ENCODE measurements at regions not wholly inside any gene's neighbourhood (a gene's known extent, or its start where the extent isn't known, plus 50 kb on each side); places are given as distances from the start of the nearest gene placed in this dataset.

DNA sequence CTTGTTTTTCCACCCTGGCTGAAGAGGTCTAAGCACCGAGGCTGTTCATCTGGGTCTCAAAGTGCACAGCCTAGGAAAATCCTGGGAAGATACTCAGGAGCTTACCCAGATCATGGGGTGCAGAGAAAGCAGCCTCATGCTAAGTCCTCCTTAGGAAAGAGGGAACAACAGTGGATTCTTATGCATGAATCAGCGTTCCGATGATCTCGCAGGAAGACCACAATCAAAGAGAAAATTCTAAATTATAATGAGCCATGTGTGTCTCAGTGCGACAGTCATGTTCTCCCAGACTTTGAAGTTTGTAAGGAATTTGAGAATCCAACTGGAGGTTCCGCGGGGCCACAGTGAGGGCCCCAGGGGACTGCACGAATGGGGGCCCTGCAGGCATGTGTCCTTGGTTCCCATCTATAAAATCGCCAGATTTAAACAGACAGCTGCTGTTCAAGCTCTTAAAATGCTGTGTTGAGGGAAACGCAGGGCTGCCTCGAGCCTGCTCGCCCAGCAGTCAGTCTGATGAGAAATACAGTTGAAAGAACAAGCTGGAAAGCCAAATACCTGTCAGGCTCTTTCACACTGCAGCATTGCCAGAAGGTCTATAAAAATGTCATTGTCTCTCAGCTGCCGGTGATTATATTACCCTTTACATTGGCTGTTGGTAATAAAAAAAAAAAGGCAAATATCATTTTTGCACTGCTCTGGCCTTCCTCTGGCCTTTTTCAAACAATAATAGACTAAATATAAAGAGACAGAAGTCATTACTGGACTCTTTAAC, 152.1 kb downstream of the PMP22 start:
- H3K27me3 ChIP-seq (ENCODE audit: control insufficient read depth in 2 of 2, insufficient read depth in 2 of 2, low read length in 2 of 2) = no peaks in the 10 kb centered on the region
- intact Hi-C loops (cut with micrococcal nuclease) = no loop called here
- H3K4me2 ChIP-seq (replicated peaks; ENCODE audit: extremely low read depth, low read length, poor library complexity, severe bottlenecking) = no peak overlapping the region
- no peak overlapping the region for H3K9ac ChIP-seq (ENCODE audit: insufficient read depth, low read length, poor library complexity, severe bottlenecking)
- no peak overlapping the region for H3K4me3 Mint-ChIP-seq
- H3K27me3 Mint-ChIP-seq (ENCODE audit: low read depth in 3 of 3) = peaks cover 0 to 4% (median 0%) of the 10 kb centered on the region in 3 donors
- H3K4me1 Mint-ChIP-seq = peaks cover 8% of the 10 kb centered on the region
- no peaks in the 10 kb centered on the region for H3K36me3 ChIP-seq (replicated peaks in 1 of 2; ENCODE audit: control insufficient read depth in 1 of 2, insufficient read depth in 2 of 2, low read length in 2 of 2)
- H3K4me3 ChIP-seq (replicated peaks in 1 of 3; ENCODE audit: low read depth in 2 of 3, low read length in 3 of 3) = no peak overlapping the region
- no peaks in the 10 kb centered on the region for H3K79me2 ChIP-seq (ENCODE audit: insufficient read depth, low read length)
- no peak overlapping the region for H3K27ac ChIP-seq (ENCODE audit: low read depth in 1 of 2, low read length in 2 of 2)
- peaks cover 8 to 20% of the 10 kb centered on the region in 2 donors for H3K9me3 ChIP-seq (replicated peaks in 1 of 2; ENCODE audit: control insufficient read depth in 1 of 2, insufficient read depth in 1 of 2, low read length in 2 of 2)
- no peak overlapping the region for H2AFZ ChIP-seq (ENCODE audit: insufficient read depth, low read depth, low read length, poor library complexity, severe bottlenecking)
- H3K27ac Mint-ChIP-seq = no peak overlapping the region
- 95% methylated on average over 9 of the region's 13 CpGs for WGBS (ENCODE audit: insufficient coverage)
- peaks cover 0 to 7% of the 10 kb centered on the region in 2 donors for H3K4me1 ChIP-seq (ENCODE audit: control insufficient read depth in 1 of 2, insufficient read depth in 2 of 2, low read length in 2 of 2)
- H4K20me1 ChIP-seq (ENCODE audit: insufficient read depth, low read length) = no peaks in the 10 kb centered on the region
- DNase-seq = no peak
- TF ChIP-seq, protein P1, sequence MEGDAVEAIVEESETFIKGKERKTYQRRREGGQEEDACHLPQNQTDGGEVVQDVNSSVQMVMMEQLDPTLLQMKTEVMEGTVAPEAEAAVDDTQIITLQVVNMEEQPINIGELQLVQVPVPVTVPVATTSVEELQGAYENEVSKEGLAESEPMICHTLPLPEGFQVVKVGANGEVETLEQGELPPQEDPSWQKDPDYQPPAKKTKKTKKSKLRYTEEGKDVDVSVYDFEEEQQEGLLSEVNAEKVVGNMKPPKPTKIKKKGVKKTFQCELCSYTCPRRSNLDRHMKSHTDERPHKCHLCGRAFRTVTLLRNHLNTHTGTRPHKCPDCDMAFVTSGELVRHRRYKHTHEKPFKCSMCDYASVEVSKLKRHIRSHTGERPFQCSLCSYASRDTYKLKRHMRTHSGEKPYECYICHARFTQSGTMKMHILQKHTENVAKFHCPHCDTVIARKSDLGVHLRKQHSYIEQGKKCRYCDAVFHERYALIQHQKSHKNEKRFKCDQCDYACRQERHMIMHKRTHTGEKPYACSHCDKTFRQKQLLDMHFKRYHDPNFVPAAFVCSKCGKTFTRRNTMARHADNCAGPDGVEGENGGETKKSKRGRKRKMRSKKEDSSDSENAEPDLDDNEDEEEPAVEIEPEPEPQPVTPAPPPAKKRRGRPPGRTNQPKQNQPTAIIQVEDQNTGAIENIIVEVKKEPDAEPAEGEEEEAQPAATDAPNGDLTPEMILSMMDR (IDR thresholded peaks at IDR 0.05) = no peak
- H3K36me3 Mint-ChIP-seq = no peaks in the 10 kb centered on the region
- peaks cover 7 to 31% (median 17%) of the 10 kb centered on the region in 7 donors for H3K9me3 Mint-ChIP-seq

DNA sequence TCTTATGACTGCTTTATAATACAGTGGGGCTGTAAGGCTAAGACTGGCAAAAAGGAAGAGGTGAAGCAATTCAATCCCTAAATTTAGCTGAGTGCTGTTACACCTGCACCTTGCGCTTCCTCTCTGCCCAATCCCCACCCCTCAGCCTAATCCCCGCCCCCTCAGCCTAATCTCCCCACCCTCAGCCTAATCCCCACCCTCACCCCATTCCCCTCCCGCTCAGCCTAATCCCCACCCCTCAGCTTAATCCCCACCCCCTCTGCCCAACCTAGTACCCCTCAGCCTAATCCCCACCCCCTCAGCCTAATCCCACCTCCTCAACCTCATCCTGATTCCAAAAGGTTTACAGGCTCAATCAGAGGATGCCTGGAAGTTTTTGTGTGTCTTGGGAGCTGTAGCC, 155.5 kb downstream of the PMP22 start:
- no peak overlapping the region for H3K27ac Mint-ChIP-seq

More for the DNA sequence above, 155.5 kb downstream of the PMP22 start:
- no peak overlapping the region for H3K4me3 ChIP-seq (replicated peaks in 1 of 3; ENCODE audit: low read depth in 2 of 3, low read length in 3 of 3)
- H3K4me1 ChIP-seq (ENCODE audit: control insufficient read depth in 1 of 2, insufficient read depth in 2 of 2, low read length in 2 of 2) = peaks cover 0 to 7% of the 10 kb centered on the region in 2 donors
- no peaks in the 10 kb centered on the region for H4K20me1 ChIP-seq (ENCODE audit: insufficient read depth, low read length)
- TF ChIP-seq, protein P1 (IDR thresholded peaks at IDR 0.05) = no peak
- Mint-ChIP-seq H3K9me3 (peaks cover 0 to 9% (median 3%) of the 10 kb centered on the region in 7 donors), H3K4me1 (peaks cover 8% of the 10 kb centered on the region), H3K4me3 (no peak overlapping the region), H3K36me3 (no peaks in the 10 kb centered on the region), H3K27me3 (ENCODE audit: low read depth in 3 of 3) (peaks cover 0 to 4% (median 1%) of the 10 kb centered on the region in 3 donors)
- no peak overlapping the region for H3K4me2 ChIP-seq (replicated peaks; ENCODE audit: extremely low read depth, low read length, poor library complexity, severe bottlenecking)
- H3K9ac ChIP-seq (ENCODE audit: insufficient read depth, low read length, poor library complexity, severe bottlenecking) = no peak overlapping the region
- DNase-seq = no peak
- no peak overlapping the region for H3K27ac ChIP-seq (ENCODE audit: low read depth in 1 of 2, low read length in 2 of 2)
- no peaks in the 10 kb centered on the region for H3K36me3 ChIP-seq (replicated peaks in 1 of 2; ENCODE audit: control insufficient read depth in 1 of 2, insufficient read depth in 2 of 2, low read length in 2 of 2)
- intact Hi-C loops (cut with micrococcal nuclease) = no loop called here
- no peaks in the 10 kb centered on the region for H3K27me3 ChIP-seq (ENCODE audit: control insufficient read depth in 2 of 2, insufficient read depth in 2 of 2, low read length in 2 of 2)
- H2AFZ ChIP-seq (ENCODE audit: insufficient read depth, low read depth, low read length, poor library complexity, severe bottlenecking) = no peak overlapping the region
- no peaks in the 10 kb centered on the region for H3K9me3 ChIP-seq (replicated peaks in 1 of 2; ENCODE audit: control insufficient read depth in 1 of 2, insufficient read depth in 1 of 2, low read length in 2 of 2)
- H3K79me2 ChIP-seq (ENCODE audit: insufficient read depth, low read length) = no peaks in the 10 kb centered on the region
- no CpG with 5 or more reads among the region's 3 CpGs for WGBS (ENCODE audit: insufficient coverage)
